Astrocyte (in vitro differentiated cells and primary cell): ENCODE measurements at regions not wholly inside any gene's neighbourhood (a gene's known extent, or its start where the extent isn't known, plus 50 kb on each side); places are given as distances from the start of the nearest gene placed in this dataset.

Source experiments
- EZH2 ChIP-seq: IDR thresholded peaks from 2 replicates; pipeline ENCODE4 v1.6.1; 2012; ENCODE audit warnings: mild to moderate bottlenecking, low read length, inconsistent platforms; ENCODE audit not compliant: insufficient read depth
- TF ChIP-seq, protein P1 (sequence below): IDR thresholded peaks from 2 replicates; pipeline ENCODE4 v1.5.1; 2011; ENCODE audit warnings: low read depth, mild to moderate bottlenecking, inconsistent platforms, low read length, moderate library complexity; ENCODE audit not compliant: insufficient read depth

DNA sequence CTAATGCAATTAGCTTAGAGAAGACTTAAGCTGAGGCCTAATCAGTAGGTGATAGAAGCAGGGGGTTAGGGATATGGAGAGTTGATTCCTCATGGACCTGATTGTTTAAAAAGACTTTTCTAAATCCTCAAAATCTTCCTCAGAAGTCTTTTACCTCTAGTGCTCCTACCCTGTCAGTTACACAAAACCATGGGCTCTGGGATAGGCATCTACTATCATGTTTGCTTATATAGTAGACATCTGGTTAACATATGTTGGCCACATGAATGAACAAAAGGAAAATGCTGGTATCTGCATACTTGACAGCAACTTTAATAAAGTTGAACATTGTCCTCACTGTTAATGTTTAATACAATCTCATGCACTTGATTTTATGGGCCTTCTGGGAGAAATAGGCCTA lies 61.5 kb upstream of the FKBP1C start:
- TF ChIP-seq, protein P1, sequence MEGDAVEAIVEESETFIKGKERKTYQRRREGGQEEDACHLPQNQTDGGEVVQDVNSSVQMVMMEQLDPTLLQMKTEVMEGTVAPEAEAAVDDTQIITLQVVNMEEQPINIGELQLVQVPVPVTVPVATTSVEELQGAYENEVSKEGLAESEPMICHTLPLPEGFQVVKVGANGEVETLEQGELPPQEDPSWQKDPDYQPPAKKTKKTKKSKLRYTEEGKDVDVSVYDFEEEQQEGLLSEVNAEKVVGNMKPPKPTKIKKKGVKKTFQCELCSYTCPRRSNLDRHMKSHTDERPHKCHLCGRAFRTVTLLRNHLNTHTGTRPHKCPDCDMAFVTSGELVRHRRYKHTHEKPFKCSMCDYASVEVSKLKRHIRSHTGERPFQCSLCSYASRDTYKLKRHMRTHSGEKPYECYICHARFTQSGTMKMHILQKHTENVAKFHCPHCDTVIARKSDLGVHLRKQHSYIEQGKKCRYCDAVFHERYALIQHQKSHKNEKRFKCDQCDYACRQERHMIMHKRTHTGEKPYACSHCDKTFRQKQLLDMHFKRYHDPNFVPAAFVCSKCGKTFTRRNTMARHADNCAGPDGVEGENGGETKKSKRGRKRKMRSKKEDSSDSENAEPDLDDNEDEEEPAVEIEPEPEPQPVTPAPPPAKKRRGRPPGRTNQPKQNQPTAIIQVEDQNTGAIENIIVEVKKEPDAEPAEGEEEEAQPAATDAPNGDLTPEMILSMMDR = no peak
- no peak for TF ChIP-seq EZH2
